H1 (cell line): ENCODE measurements at regions not wholly inside any gene's neighbourhood (a gene's known extent, or its start where the extent isn't known, plus 50 kb on each side); places are given as distances from the start of the nearest gene placed in this dataset.

Experiments used
- CTCF ChIA-PET: fragments of 300-600 bp; sonication (Branson Sonifier 250); formaldehyde crosslinking; loops from one replicate; lab custom pipeline; 2021; ENCODE audit not compliant: partially characterized antibody; lab: Charles Lee
- POLR2A ChIA-PET: fragments of 300-600 bp; sonication (Branson Sonifier 250); formaldehyde crosslinking; loops from one replicate; lab custom pipeline; 2021; ENCODE audit warnings: inconsistent platforms; ENCODE audit not compliant: partially characterized antibody; lab: Charles Lee
- DNase-seq, 2 experiments: peaks; one replicate each; pipeline versions ENCODE4 v3.0.0 to v3.0.0-alpha.2; 2010 to 2022; ENCODE audit warnings: low spot score in 2 of 2, low read depth in 1 of 2, mixed read lengths in 1 of 2
- FAIRE-seq: peaks from 2 replicates; lab custom pipeline; 2011; peaks lifted over from hg19 to GRCh38; lab: Jason Lieb, UNC
- H2AFZ ChIP-seq: 2 replicates; pipeline ENCODE4 v1.8.1; 2012; ENCODE audit warnings: low read length, inconsistent platforms
- H2AK5ac ChIP-seq: 2 replicates; pipeline ENCODE4 v1.6.1; 2013; ENCODE audit warnings: low read depth, low read length
- H2BK120ac ChIP-seq: replicated peaks from 2 replicates; pipeline ENCODE3; 2013; ENCODE audit warnings: low read depth, low read length, inconsistent platforms
- H2BK12ac ChIP-seq: 2 replicates; pipeline ENCODE4 v1.6.1; 2013; ENCODE audit warnings: low read depth, low read length
- H2BK15ac ChIP-seq: 2 replicates; pipeline ENCODE4 v1.6.1; 2013; ENCODE audit warnings: low read length
- H2BK20ac ChIP-seq: 2 replicates; pipeline ENCODE4 v1.6.1; 2013; ENCODE audit warnings: low read length
- H2BK5ac ChIP-seq: 2 replicates; pipeline ENCODE4 v1.6.1; 2013; ENCODE audit warnings: low read depth, low read length
- H3K14ac ChIP-seq: 2 replicates; pipeline ENCODE4 v1.6.1; 2013; ENCODE audit warnings: inconsistent platforms; ENCODE audit not compliant: insufficient read length
- H3K18ac ChIP-seq: 2 replicates; pipeline ENCODE4 v1.6.1; 2013; ENCODE audit warnings: low read length; ENCODE audit errors: extremely low read depth
- H3K23ac ChIP-seq: 2 replicates; pipeline ENCODE4 v1.6.1; 2013; ENCODE audit warnings: inconsistent platforms; ENCODE audit not compliant: insufficient read length
- H3K23me2 ChIP-seq: 2 replicates; pipeline ENCODE4 v1.6.1; 2013; ENCODE audit warnings: low read depth, low read length
- H3K27ac ChIP-seq: 2 replicates; pipeline ENCODE4 v1.6.1; 2011; ENCODE audit warnings: low read depth, low read length, inconsistent platforms
- H3K27me3 ChIP-seq, 4 experiments: replicated peaks in 1 of 4; 1 replicate in 1 of 4; 2 replicates in 3 of 4; pipeline versions ENCODE4 v1.6.1 to v1.8.1; 2011 to 2013; ENCODE audit warnings: low read length in 3 of 4, mild to moderate bottlenecking in 3 of 4, inconsistent platforms in 2 of 4, mixed read lengths in 2 of 4, moderate library complexity in 1 of 4; ENCODE audit not compliant: control insufficient read depth in 3 of 4, insufficient read depth in 3 of 4; ENCODE audit errors: extremely low read depth in 1 of 4
- H3K36me3 ChIP-seq, 4 experiments: 2 replicates each; pipeline versions ENCODE4 v1.6.1 to v1.8.1; 2011 to 2013; ENCODE audit warnings: mild to moderate bottlenecking in 4 of 4, low read length in 3 of 4, moderate library complexity in 2 of 4, control low read depth in 1 of 4, inconsistent platforms in 1 of 4; ENCODE audit not compliant: insufficient read depth in 4 of 4, control insufficient read depth in 2 of 4
- H3K4ac ChIP-seq: replicated peaks from 2 replicates; pipeline ENCODE3; 2013; ENCODE audit warnings: low read length, low read depth, mixed read lengths, inconsistent platforms; ENCODE audit not compliant: insufficient read length
- H3K4me1 ChIP-seq, 4 experiments: replicated peaks in 1 of 4; 1 replicate in 1 of 4; 2 replicates in 3 of 4; pipeline versions ENCODE4 v1.6.1 to v1.8.1; 2011 to 2013; ENCODE audit warnings: low read length in 3 of 4, inconsistent platforms in 2 of 4, mixed read lengths in 1 of 4; ENCODE audit not compliant: insufficient read depth in 4 of 4, control insufficient read depth in 3 of 4
- H3K4me2 ChIP-seq, 2 experiments: 2 replicates each; pipeline versions ENCODE4 v1.6.1 to v1.8.1; 2011 to 2013; ENCODE audit warnings: low read depth in 2 of 2, low read length in 2 of 2, control low read depth in 1 of 2, inconsistent platforms in 1 of 2, mild to moderate bottlenecking in 1 of 2; ENCODE audit not compliant: insufficient read depth in 1 of 2
- H3K4me3 ChIP-seq, 4 experiments: fragments of 200-600, 300-600 bp in 1 of 4; sonication (generic), shearing (Covaris generic), sonication (Bioruptor Twin) in 1 of 4; 2 replicates each; pipeline versions ENCODE4 v1.5.1 to v1.8.1; 2011 to 2016; ENCODE audit warnings: low read length in 4 of 4, low read depth in 3 of 4, control low read depth in 2 of 4, inconsistent platforms in 2 of 4, mild to moderate bottlenecking in 2 of 4, mixed read lengths in 1 of 4, moderate library complexity in 1 of 4; ENCODE audit not compliant: insufficient read depth in 2 of 4; ENCODE audit errors: extremely low read depth in 1 of 4
- H3K56ac ChIP-seq: replicated peaks from 2 replicates; pipeline ENCODE3; 2013; ENCODE audit warnings: low read depth, mild to moderate bottlenecking, mixed read lengths, low read length, inconsistent platforms; ENCODE audit not compliant: insufficient read length
- H3K79me1 ChIP-seq: 2 replicates; pipeline ENCODE4 v1.6.1; 2013; ENCODE audit warnings: low read depth, low read length, control low read depth
- H3K79me2 ChIP-seq, 2 experiments: 2 replicates each; pipeline versions ENCODE4 v1.6.1 to v1.8.1; 2012 to 2013; ENCODE audit warnings: low read length in 2 of 2, mild to moderate bottlenecking in 2 of 2, inconsistent platforms in 1 of 2; ENCODE audit not compliant: insufficient read depth in 2 of 2, control insufficient read depth in 1 of 2
- H3K9ac ChIP-seq, 4 experiments: replicated peaks in 1 of 4; 1 replicate in 1 of 4; 2 replicates in 3 of 4; pipeline versions ENCODE4 v1.6.1 to v1.8.1; 2011 to 2013; ENCODE audit warnings: low read depth in 3 of 4, low read length in 3 of 4, control low read depth in 2 of 4, mild to moderate bottlenecking in 2 of 4, moderate library complexity in 2 of 4, inconsistent platforms in 1 of 4; ENCODE audit errors: extremely low read depth in 1 of 4
- H3K9me3 ChIP-seq, 2 experiments: 2 replicates each; pipeline versions ENCODE4 v1.6.1 to v1.8.1; 2012 to 2013; ENCODE audit warnings: mild to moderate bottlenecking in 2 of 2, moderate library complexity in 2 of 2, control low read depth in 1 of 2, inconsistent platforms in 1 of 2, low read depth in 1 of 2, low read length in 1 of 2, mixed read lengths in 1 of 2; ENCODE audit not compliant: insufficient read depth in 2 of 2
- H4K20me1 ChIP-seq, 2 experiments: replicated peaks in 1 of 2; 2 replicates each; pipeline versions ENCODE3 to v1.8.1; 2011 to 2013; ENCODE audit warnings: inconsistent platforms in 2 of 2, low read length in 2 of 2, mild to moderate bottlenecking in 1 of 2; ENCODE audit not compliant: insufficient read depth in 2 of 2, control insufficient read depth in 1 of 2
- H4K5ac ChIP-seq: 2 replicates; pipeline ENCODE4 v1.6.1; 2013; ENCODE audit warnings: low read length, low read depth, mixed read lengths, inconsistent platforms; ENCODE audit not compliant: insufficient read length
- H4K8ac ChIP-seq: 2 replicates; pipeline ENCODE4 v1.8.0; 2013; ENCODE audit warnings: mild to moderate bottlenecking, moderate library complexity, low read length, inconsistent platforms; ENCODE audit not compliant: insufficient read depth; ENCODE audit errors: extremely low read depth
- H4K91ac ChIP-seq: replicated peaks from 2 replicates; pipeline ENCODE3; 2013; ENCODE audit warnings: low read length, mixed read lengths, inconsistent platforms; ENCODE audit not compliant: insufficient read length
- JUN ChIP-seq: IDR thresholded peaks from 2 replicates; pipeline ENCODE4 v1.6.1; 2011; ENCODE audit warnings: low read depth, mild to moderate bottlenecking, improper control_type of control experiment, low read length
- SUZ12 ChIP-seq: fragments of 200-600 bp; sonication (generic); IDR thresholded peaks from 2 replicates; pipeline ENCODE4 v1.6.1; 2012; ENCODE audit warnings: mild to moderate bottlenecking, inconsistent platforms, low read length, moderate library complexity, mixed read lengths
- WGBS, 2 experiments: shearing (Covaris generic) in 1 of 2; methylation state at CpG; one replicate each; pipeline versions ENCODE4 v1.1.6 to v1.1.7; 2013 to 2015; ENCODE audit warnings: low lambda C conversion rate in 2 of 2, mixed read lengths in 2 of 2, inconsistent platforms in 1 of 2, low coverage in 1 of 2, missing lambda C conversion rate in 1 of 2; ENCODE audit not compliant: insufficient replicate concordance in 2 of 2, insufficient coverage in 1 of 2, insufficient read length in 1 of 2; ENCODE audit errors: extremely low coverage in 1 of 2, missing lambda C conversion rate in 1 of 2; 5-methylcytosine and 5-hydroxymethylcytosine counted together

DNA sequence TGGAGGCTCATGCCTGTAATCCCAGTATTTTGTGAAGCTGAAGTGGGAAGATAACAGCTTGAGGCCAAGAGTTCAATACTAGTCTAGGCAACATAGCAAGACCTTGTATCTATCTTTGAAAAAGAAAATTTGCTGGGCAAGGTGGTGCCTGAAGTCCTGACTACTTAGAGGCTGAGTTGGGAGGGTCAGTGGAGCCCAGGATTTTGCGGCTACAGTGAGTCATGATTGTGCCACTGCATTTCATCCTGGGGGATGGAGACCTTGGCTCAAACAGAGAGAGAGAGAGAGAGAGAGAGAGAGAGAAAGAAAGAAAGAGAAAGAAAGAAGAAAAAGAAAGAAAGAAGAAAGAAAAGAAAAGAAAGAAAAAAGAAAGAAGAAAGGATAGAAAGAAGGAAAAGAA is 1872.3 kb upstream of the PCDH20 start:
- H3K23me2 ChIP-seq: no peaks in the 10 kb centered on the region
- no peak overlapping the region for H3K27ac ChIP-seq
- no peaks in the 10 kb centered on the region for H3K36me3 ChIP-seq
- no peaks in the 10 kb centered on the region for H3K27me3 ChIP-seq
- H3K9me3 ChIP-seq: no peaks in the 10 kb centered on the region
- no peak overlapping the region for H4K91ac ChIP-seq
- no peaks in the 10 kb centered on the region for H4K20me1 ChIP-seq
- H4K5ac ChIP-seq: no peak overlapping the region
- no peak overlapping the region for H4K8ac ChIP-seq
- no peaks in the 10 kb centered on the region for H3K4me1 ChIP-seq
- ChIA-PET CTCF (no interaction called here), POLR2A (no interaction called here)
- no peak overlapping the region for H3K4me3 ChIP-seq
- no peak overlapping the region for H2BK5ac ChIP-seq
- FAIRE-seq: no peak
- no peak overlapping the region for H3K9ac ChIP-seq
- no peak overlapping the region for H2AFZ ChIP-seq
- H3K23ac ChIP-seq: no peak overlapping the region
- TF ChIP-seq SUZ12 (no peak), JUN (no peak)
- H2BK15ac ChIP-seq: no peak overlapping the region
- H3K79me2 ChIP-seq: no peaks in the 10 kb centered on the region
- H2BK12ac ChIP-seq: no peak overlapping the region
- no peak overlapping the region for H2BK120ac ChIP-seq
- H2BK20ac ChIP-seq: no peak overlapping the region
- H2AK5ac ChIP-seq: no peak overlapping the region
- no peak overlapping the region for H3K4me2 ChIP-seq
- no peak overlapping the region for H3K14ac ChIP-seq
- H3K56ac ChIP-seq: no peak overlapping the region
- no peaks in the 10 kb centered on the region for H3K79me1 ChIP-seq
- no peak overlapping the region for H3K4ac ChIP-seq
- no peak overlapping the region for H3K18ac ChIP-seq
- WGBS, 2 experiments: 92% methylated on average over 1 of the region's 1 CpG; no CpG with 5 or more reads in 1 of the 2 experiments
- no peak for DNase-seq
